GM12875 (cell line): ENCODE measurements at regions not wholly inside any gene's neighbourhood (a gene's known extent, or its start where the extent isn't known, plus 50 kb on each side); places are given as distances from the start of the nearest gene placed in this dataset.

Experiments
- H3K4me3 ChIP-seq: one replicate; pipeline ENCODE4 v1.5.1; 2011; ENCODE audit warnings: low read depth, low read length, control low read depth
- CTCF ChIP-seq: IDR thresholded peaks from 2 replicates; pipeline ENCODE4 v1.5.1; 2011; ENCODE audit warnings: low read depth, mild to moderate bottlenecking, control low read depth, inconsistent platforms, low read length, moderate library complexity, borderline replicate concordance; ENCODE audit not compliant: insufficient read depth

- TF ChIP-seq CTCF: no peak
- no peak overlapping the region for H3K4me3 ChIP-seq
These were observed 119.0 kb upstream of the NRIP1 start for GRCh38 chr21:15183813-15184257.

GRCh38 chr21:15190412-15190811, 125.6 kb upstream of the NRIP1 start:
- no peak for TF ChIP-seq CTCF

GRCh38 chr21:15190837-15191236, 126.0 kb upstream of the NRIP1 start:
- TF ChIP-seq CTCF: no peak
- no peak overlapping the region for H3K4me3 ChIP-seq

More at GRCh38 chr21:15190412-15190811, 125.6 kb upstream of the NRIP1 start:
- H3K4me3 ChIP-seq: no peak overlapping the region

GRCh38 chr21:15191342-15191741, 126.5 kb upstream of the NRIP1 start:
- H3K4me3 ChIP-seq: no peak overlapping the region
- TF ChIP-seq CTCF: no peak

GRCh38 chr21:15192243-15192642, 127.4 kb upstream of the NRIP1 start:
- H3K4me3 ChIP-seq: no peak overlapping the region
- no peak for TF ChIP-seq CTCF

- TF ChIP-seq CTCF: no peak
- no peak overlapping the region for H3K4me3 ChIP-seq
These were observed 129.1 kb upstream of the NRIP1 start for GRCh38 chr21:15193937-15194336.

GRCh38 chr21:15195104-15195503, 130.3 kb upstream of the NRIP1 start:
- no peak for TF ChIP-seq CTCF
- H3K4me3 ChIP-seq: no peak overlapping the region
